GM12878 (cell line): ENCODE measurements at regions not wholly inside any gene's neighbourhood (a gene's known extent, or its start where the extent isn't known, plus 50 kb on each side); places are given as distances from the start of the nearest gene placed in this dataset.

Experiments
- ATAC-seq: fragments of 200-7000 bp; cut with Tn5 transposase; 3 replicates; pipeline ENCODE4 v1.9.1; 2020; ENCODE audit warnings: mild to moderate bottlenecking, moderate library complexity
- BruUV-seq: library from RNA; stranded (reverse); fragments of 400-500 nt; replicated peaks from 2 replicates; lab custom pipeline; 2021; lab: Mats Ljungman, UMichigan
- CTCF ChIA-PET: fragments of 300-600 bp; sonication (Branson Sonifier 250); formaldehyde crosslinking; extraction: SDS; loops from one replicate; lab custom pipeline; 2021; ENCODE audit warnings: inconsistent platforms; lab: Yijun Ruan, JAX
- POLR2A ChIA-PET: fragments of 350-600 bp; formaldehyde crosslinking; extraction: SDS; loops from one replicate; lab custom pipeline; 2021; ENCODE audit warnings: inconsistent platforms; lab: Charles Lee
- RAD21 ChIA-PET: fragments of 300-600 bp; sonication (Branson Sonifier 250); formaldehyde crosslinking; loops from one replicate; lab custom pipeline; 2023; ENCODE audit warnings: antibody characterized with exemption; ENCODE audit not compliant: unreplicated experiment; lab: Charles Lee
- SMC1A ChIA-PET: fragments of 300-600 bp; sonication (Branson Sonifier 250); formaldehyde crosslinking; loops from one replicate; lab custom pipeline; 2023; ENCODE audit not compliant: unreplicated experiment, uncharacterized antibody; lab: Charles Lee
- DNase-seq: peaks from one replicate; pipeline ENCODE4 v3.0.0-alpha.2; 2011; ENCODE audit warnings: low read depth, low spot score
- FAIRE-seq: peaks from 3 replicates; lab custom pipeline; 2011; peaks lifted over from hg19 to GRCh38; lab: Jason Lieb, UNC
- H2AFZ ChIP-seq: 2 replicates; pipeline ENCODE4 v1.6.0; 2011; ENCODE audit warnings: low read depth, low read length, control low read depth; ENCODE audit not compliant: control insufficient read depth
- H3K27ac ChIP-seq: 2 replicates; pipeline ENCODE4 v1.5.1; 2011; ENCODE audit warnings: control low read depth; ENCODE audit not compliant: control insufficient read depth, insufficient read depth
- H3K27me3 ChIP-seq, 2 experiments: replicated peaks in 1 of 2; 2 replicates each; pipeline versions ENCODE4 v1.6.0 to v1.6.1; 2011; ENCODE audit warnings: low read length in 1 of 2; ENCODE audit not compliant: control insufficient read depth in 2 of 2, insufficient read depth in 2 of 2
- H3K36me3 ChIP-seq, 2 experiments: 2 replicates each; pipeline ENCODE4 v1.5.1; 2011; ENCODE audit warnings: low read length in 1 of 2; ENCODE audit not compliant: control insufficient read depth in 2 of 2, insufficient read depth in 2 of 2
- H3K4me1 ChIP-seq: 2 replicates; pipeline ENCODE4 v1.6.1; 2011; ENCODE audit warnings: mild to moderate bottlenecking, low read length, moderate library complexity, mixed read lengths; ENCODE audit not compliant: control insufficient read depth, insufficient read depth
- H3K4me2 ChIP-seq: 2 replicates; pipeline ENCODE4 v1.6.0; 2011; ENCODE audit warnings: control low read depth; ENCODE audit not compliant: control insufficient read depth, insufficient read depth
- H3K4me3 ChIP-seq: fragments of 200-600 bp; sonication (generic); 2 replicates; pipeline ENCODE4 v1.5.1; 2016
- H3K79me2 ChIP-seq: 2 replicates; pipeline ENCODE4 v1.6.0; 2011; ENCODE audit warnings: low read length; ENCODE audit not compliant: control insufficient read depth, insufficient read depth
- H3K9ac ChIP-seq: 2 replicates; pipeline ENCODE4 v1.8.0; 2011; ENCODE audit warnings: low read length, control low read depth, mixed read lengths; ENCODE audit not compliant: control insufficient read depth, insufficient read depth
- H3K9me3 ChIP-seq: replicated peaks from 3 replicates; pipeline ENCODE4 v1.5.1; 2011; ENCODE audit warnings: mild to moderate bottlenecking, low read length; ENCODE audit not compliant: control insufficient read depth, insufficient read depth
- H4K20me1 ChIP-seq: 2 replicates; pipeline ENCODE4 v1.6.0; 2011; ENCODE audit not compliant: control insufficient read depth, insufficient read depth
- BRCA1 ChIP-seq: IDR thresholded peaks from 2 replicates; pipeline ENCODE4 v1.6.1; 2011; ENCODE audit warnings: low read depth, low read length, improper control_type of control experiment
- CREB1 ChIP-seq: IDR thresholded peaks from 2 replicates; pipeline ENCODE4 v1.6.1; 2012; ENCODE audit warnings: low read depth, mild to moderate bottlenecking, inconsistent platforms
- FOS ChIP-seq: IDR thresholded peaks from 3 replicates; pipeline ENCODE4 v1.6.1; 2011; ENCODE audit warnings: borderline replicate concordance; ENCODE audit not compliant: insufficient read length; ENCODE audit errors: extremely low read depth
- MEF2B ChIP-seq: fragments of 450-650 bp; IDR thresholded peaks from 2 replicates; pipeline ENCODE4 v1.6.1; 2018; ENCODE audit warnings: mild to moderate bottlenecking, moderate library complexity; ENCODE audit not compliant: partially characterized antibody, poor library complexity, severe bottlenecking
- PAX8 ChIP-seq: fragments of 450-650 bp; IDR thresholded peaks from 2 replicates; pipeline ENCODE4 v1.6.1; 2017; ENCODE audit warnings: mild to moderate bottlenecking, moderate library complexity
- PML ChIP-seq: IDR thresholded peaks from 2 replicates; pipeline ENCODE4 v1.6.1; 2012; ENCODE audit warnings: low read length, inconsistent platforms
- SMARCA5 ChIP-seq: fragments of 450-650 bp; IDR thresholded peaks from 2 replicates; pipeline ENCODE4 v1.6.1; 2017; ENCODE audit warnings: mild to moderate bottlenecking
- SREBF1 ChIP-seq: IDR thresholded peaks from 2 replicates; pipeline ENCODE4 v1.6.1; 2012; ENCODE audit warnings: mild to moderate bottlenecking, low read length
- TBL1XR1 ChIP-seq: IDR thresholded peaks from 2 replicates; pipeline ENCODE4 v1.6.1; 2012; ENCODE audit warnings: low read depth, low read length, improper control_type of control experiment
- USF2 ChIP-seq: IDR thresholded peaks from 2 replicates; pipeline ENCODE4 v1.6.1; 2011; ENCODE audit warnings: low read depth, low read length, improper control_type of control experiment, borderline replicate concordance
- ZBTB40 ChIP-seq: fragments of 450-650 bp; IDR thresholded peaks from 2 replicates; pipeline ENCODE4 v1.6.1; 2016; ENCODE audit warnings: mild to moderate bottlenecking, moderate library complexity, borderline replicate concordance
- ZNF274 ChIP-seq: IDR thresholded peaks from one replicate; pipeline ENCODE4 v1.8.0; 2011; ENCODE audit not compliant: insufficient read length, insufficient read depth
- WGBS: methylation state at CpG from one replicate; pipeline ENCODE4 v1.1.6; 2016; ENCODE audit warnings: low lambda C conversion rate; ENCODE audit not compliant: insufficient replicate concordance, insufficient coverage; ENCODE audit errors: missing lambda C conversion rate; 5-methylcytosine and 5-hydroxymethylcytosine counted together
- in situ Hi-C: fragments of 300-500 bp; cut with MboI; formaldehyde crosslinking; loops from 9 replicates; pipeline ENCODE4 v1.14.3; 2018; ENCODE audit warnings: mixed read lengths
- intact Hi-C: fragments of 100-400 bp; cut with micrococcal nuclease; formaldehyde crosslinking; loops from one replicate; pipeline ENCODE4 v1.14.2; 2022; ENCODE audit not compliant: unreplicated experiment
- TF ChIP-seq, protein P1 (sequence below): IDR thresholded peaks from 2 replicates; pipeline ENCODE4 v1.6.1; 2011; ENCODE audit warnings: borderline replicate concordance, low read depth, mild to moderate bottlenecking, moderate library complexity, mixed read lengths, low read length; ENCODE audit not compliant: insufficient read depth; ENCODE audit errors: extremely low read length
- TF ChIP-seq, protein P2 (sequence below): fragments of 450-650 bp; IDR thresholded peaks from 2 replicates; pipeline ENCODE4 v1.6.1; 2017; ENCODE audit warnings: mild to moderate bottlenecking, moderate library complexity

GRCh38 chr18:25423760-25424159 is 71.8 kb upstream of the ZNF521 start:
- 0% methylated on average over 2 of the region's 2 CpGs for WGBS
- Histone ChIP-seq H3K79me2 (no peaks in the 10 kb centered on the region), H3K27ac (no peak overlapping the region), H4K20me1 (no peaks in the 10 kb centered on the region), H3K36me3 (no peaks in the 10 kb centered on the region), H2AFZ (no peak overlapping the region), H3K27me3 (peaks cover 2 to 3% of the 10 kb centered on the region in 2 experiments)
- no TSS peak for BruUV-seq
- TF ChIP-seq ZBTB40 (no peak), PML (no peak), BRCA1 (no peak), FOS (no peak), CREB1 (no peak), USF2 (no peak), PAX8 (no peak), ZNF274 (no peak), SREBF1 (no peak), SMARCA5 (no peak), MEF2B (no peak), TBL1XR1 (no peak)
- TF ChIP-seq, protein P1, sequence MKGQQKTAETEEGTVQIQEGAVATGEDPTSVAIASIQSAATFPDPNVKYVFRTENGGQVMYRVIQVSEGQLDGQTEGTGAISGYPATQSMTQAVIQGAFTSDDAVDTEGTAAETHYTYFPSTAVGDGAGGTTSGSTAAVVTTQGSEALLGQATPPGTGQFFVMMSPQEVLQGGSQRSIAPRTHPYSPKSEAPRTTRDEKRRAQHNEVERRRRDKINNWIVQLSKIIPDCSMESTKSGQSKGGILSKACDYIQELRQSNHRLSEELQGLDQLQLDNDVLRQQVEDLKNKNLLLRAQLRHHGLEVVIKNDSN, result no peak
- TF ChIP-seq, protein P2, sequence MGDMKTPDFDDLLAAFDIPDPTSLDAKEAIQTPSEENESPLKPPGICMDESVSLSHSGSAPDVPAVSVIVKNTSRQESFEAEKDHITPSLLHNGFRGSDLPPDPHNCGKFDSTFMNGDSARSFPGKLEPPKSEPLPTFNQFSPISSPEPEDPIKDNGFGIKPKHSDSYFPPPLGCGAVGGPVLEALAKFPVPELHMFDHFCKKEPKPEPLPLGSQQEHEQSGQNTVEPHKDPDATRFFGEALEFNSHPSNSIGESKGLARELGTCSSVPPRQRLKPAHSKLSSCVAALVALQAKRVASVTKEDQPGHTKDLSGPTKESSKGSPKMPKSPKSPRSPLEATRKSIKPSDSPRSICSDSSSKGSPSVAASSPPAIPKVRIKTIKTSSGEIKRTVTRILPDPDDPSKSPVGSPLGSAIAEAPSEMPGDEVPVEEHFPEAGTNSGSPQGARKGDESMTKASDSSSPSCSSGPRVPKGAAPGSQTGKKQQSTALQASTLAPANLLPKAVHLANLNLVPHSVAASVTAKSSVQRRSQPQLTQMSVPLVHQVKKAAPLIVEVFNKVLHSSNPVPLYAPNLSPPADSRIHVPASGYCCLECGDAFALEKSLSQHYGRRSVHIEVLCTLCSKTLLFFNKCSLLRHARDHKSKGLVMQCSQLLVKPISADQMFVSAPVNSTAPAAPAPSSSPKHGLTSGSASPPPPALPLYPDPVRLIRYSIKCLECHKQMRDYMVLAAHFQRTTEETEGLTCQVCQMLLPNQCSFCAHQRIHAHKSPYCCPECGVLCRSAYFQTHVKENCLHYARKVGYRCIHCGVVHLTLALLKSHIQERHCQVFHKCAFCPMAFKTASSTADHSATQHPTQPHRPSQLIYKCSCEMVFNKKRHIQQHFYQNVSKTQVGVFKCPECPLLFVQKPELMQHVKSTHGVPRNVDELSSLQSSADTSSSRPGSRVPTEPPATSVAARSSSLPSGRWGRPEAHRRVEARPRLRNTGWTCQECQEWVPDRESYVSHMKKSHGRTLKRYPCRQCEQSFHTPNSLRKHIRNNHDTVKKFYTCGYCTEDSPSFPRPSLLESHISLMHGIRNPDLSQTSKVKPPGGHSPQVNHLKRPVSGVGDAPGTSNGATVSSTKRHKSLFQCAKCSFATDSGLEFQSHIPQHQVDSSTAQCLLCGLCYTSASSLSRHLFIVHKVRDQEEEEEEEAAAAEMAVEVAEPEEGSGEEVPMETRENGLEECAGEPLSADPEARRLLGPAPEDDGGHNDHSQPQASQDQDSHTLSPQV, result no peak
- TF ChIP-seq, all 136 proteins: peak for 0
- ChIA-PET POLR2A (no interaction called here), RAD21 (no interaction called here), SMC1A (interaction anchor here (1.0 kb wide), 1 partner anchor 10 kb away, joined by 3 read pairs; no protein-coding TSS in a partner anchor), CTCF (no interaction called here)
- in situ Hi-C loops (no loop called here), intact Hi-C loops (no loop called here)
- no peak for ATAC-seq
- FAIRE-seq, result no peak
- Histone ChIP-seq H3K4me3 (no peak overlapping the region), H3K9me3 (no peaks in the 10 kb centered on the region), H3K4me1 (no peaks in the 10 kb centered on the region), H3K4me2 (no peak overlapping the region), H3K9ac (no peak overlapping the region)
- no peak for DNase-seq
